GM12878 (cell line): ENCODE measurements at regions not wholly inside any gene's neighbourhood (a gene's known extent, or its start where the extent isn't known, plus 50 kb on each side); places are given as distances from the start of the nearest gene placed in this dataset.

Experiments used
- ATAC-seq: fragments of 200-7000 bp; cut with Tn5 transposase; 3 replicates; pipeline ENCODE4 v1.9.1; 2020; ENCODE audit warnings: mild to moderate bottlenecking, moderate library complexity
- BruUV-seq: library from RNA; stranded (reverse); fragments of 400-500 nt; replicated peaks from 2 replicates; lab custom pipeline; 2021; lab: Mats Ljungman, UMichigan
- CTCF ChIA-PET: fragments of 300-600 bp; sonication (Branson Sonifier 250); formaldehyde crosslinking; extraction: SDS; loops from one replicate; lab custom pipeline; 2021; ENCODE audit warnings: inconsistent platforms; lab: Yijun Ruan, JAX
- POLR2A ChIA-PET: fragments of 350-600 bp; formaldehyde crosslinking; extraction: SDS; loops from one replicate; lab custom pipeline; 2021; ENCODE audit warnings: inconsistent platforms; lab: Charles Lee
- RAD21 ChIA-PET: fragments of 300-600 bp; sonication (Branson Sonifier 250); formaldehyde crosslinking; loops from one replicate; lab custom pipeline; 2023; ENCODE audit warnings: antibody characterized with exemption; ENCODE audit not compliant: unreplicated experiment; lab: Charles Lee
- SMC1A ChIA-PET: fragments of 300-600 bp; sonication (Branson Sonifier 250); formaldehyde crosslinking; loops from one replicate; lab custom pipeline; 2023; ENCODE audit not compliant: unreplicated experiment, uncharacterized antibody; lab: Charles Lee
- DNase-seq: peaks from one replicate; pipeline ENCODE4 v3.0.0-alpha.2; 2011; ENCODE audit warnings: low read depth, low spot score
- FAIRE-seq: peaks from 3 replicates; lab custom pipeline; 2011; peaks lifted over from hg19 to GRCh38; lab: Jason Lieb, UNC
- H2AFZ ChIP-seq: 2 replicates; pipeline ENCODE4 v1.6.0; 2011; ENCODE audit warnings: low read depth, low read length, control low read depth; ENCODE audit not compliant: control insufficient read depth
- H3K27ac ChIP-seq: 2 replicates; pipeline ENCODE4 v1.5.1; 2011; ENCODE audit warnings: control low read depth; ENCODE audit not compliant: control insufficient read depth, insufficient read depth
- H3K27me3 ChIP-seq, 2 experiments: replicated peaks in 1 of 2; 2 replicates each; pipeline versions ENCODE4 v1.6.0 to v1.6.1; 2011; ENCODE audit warnings: low read length in 1 of 2; ENCODE audit not compliant: control insufficient read depth in 2 of 2, insufficient read depth in 2 of 2
- H3K36me3 ChIP-seq, 2 experiments: 2 replicates each; pipeline ENCODE4 v1.5.1; 2011; ENCODE audit warnings: low read length in 1 of 2; ENCODE audit not compliant: control insufficient read depth in 2 of 2, insufficient read depth in 2 of 2
- H3K4me1 ChIP-seq: 2 replicates; pipeline ENCODE4 v1.6.1; 2011; ENCODE audit warnings: mild to moderate bottlenecking, low read length, moderate library complexity, mixed read lengths; ENCODE audit not compliant: control insufficient read depth, insufficient read depth
- H3K4me2 ChIP-seq: 2 replicates; pipeline ENCODE4 v1.6.0; 2011; ENCODE audit warnings: control low read depth; ENCODE audit not compliant: control insufficient read depth, insufficient read depth
- H3K4me3 ChIP-seq: fragments of 200-600 bp; sonication (generic); 2 replicates; pipeline ENCODE4 v1.5.1; 2016
- H3K79me2 ChIP-seq: 2 replicates; pipeline ENCODE4 v1.6.0; 2011; ENCODE audit warnings: low read length; ENCODE audit not compliant: control insufficient read depth, insufficient read depth
- H3K9ac ChIP-seq: 2 replicates; pipeline ENCODE4 v1.8.0; 2011; ENCODE audit warnings: low read length, control low read depth, mixed read lengths; ENCODE audit not compliant: control insufficient read depth, insufficient read depth
- H3K9me3 ChIP-seq: replicated peaks from 3 replicates; pipeline ENCODE4 v1.5.1; 2011; ENCODE audit warnings: mild to moderate bottlenecking, low read length; ENCODE audit not compliant: control insufficient read depth, insufficient read depth
- H4K20me1 ChIP-seq: 2 replicates; pipeline ENCODE4 v1.6.0; 2011; ENCODE audit not compliant: control insufficient read depth, insufficient read depth
- EP300 ChIP-seq, 2 experiments: fragments of 150-350 bp in 1 of 2; IDR thresholded peaks; 2 replicates each; pipeline ENCODE4 v1.6.1; 2011 to 2012; ENCODE audit warnings: low read depth in 2 of 2, low read length in 2 of 2, borderline replicate concordance in 1 of 2, improper control_type of control experiment in 1 of 2, inconsistent platforms in 1 of 2; ENCODE audit not compliant: control insufficient read depth in 1 of 2
- IRF4 ChIP-seq: IDR thresholded peaks from 2 replicates; pipeline ENCODE4 v1.6.1; 2011; ENCODE audit warnings: low read depth, low read length
- JUNB ChIP-seq: IDR thresholded peaks from 2 replicates; pipeline ENCODE4 v1.6.1; 2016; ENCODE audit warnings: antibody characterized with exemption, mild to moderate bottlenecking
- KAT2A ChIP-seq: conservative IDR thresholded peaks from 2 replicates; pipeline ENCODE4 v1.6.1; 2011; ENCODE audit warnings: low read depth, low read length; ENCODE audit not compliant: control insufficient read depth
- MTA3 ChIP-seq: IDR thresholded peaks from 2 replicates; pipeline ENCODE4 v1.6.1; 2012; ENCODE audit warnings: low read length, inconsistent platforms, borderline replicate concordance
- MYB ChIP-seq: fragments of 150-350 bp; IDR thresholded peaks from 2 replicates; pipeline ENCODE4 v1.6.1; 2014; ENCODE audit warnings: mild to moderate bottlenecking, low read depth, low read length, borderline replicate concordance
- NBN ChIP-seq: fragments of 450-650 bp; IDR thresholded peaks from 2 replicates; pipeline ENCODE4 v1.6.1; 2016
- NFYB ChIP-seq: IDR thresholded peaks from 2 replicates; pipeline ENCODE4 v1.6.1; 2011; ENCODE audit warnings: low read depth, mild to moderate bottlenecking, low read length, improper control_type of control experiment, moderate library complexity; ENCODE audit not compliant: insufficient read depth
- PML ChIP-seq: IDR thresholded peaks from 2 replicates; pipeline ENCODE4 v1.6.1; 2012; ENCODE audit warnings: low read length, inconsistent platforms
- POLR2A ChIP-seq: IDR thresholded peaks from 2 replicates; pipeline ENCODE4 v1.6.1; 2011; ENCODE audit warnings: low read depth, mild to moderate bottlenecking, low read length
- RELA ChIP-seq: fragments of 450-650 bp; IDR thresholded peaks from 2 replicates; pipeline ENCODE4 v1.8.0; 2014; ENCODE audit warnings: borderline replicate concordance; ENCODE audit not compliant: partially characterized antibody
- SKIL ChIP-seq: fragments of 450-650 bp; IDR thresholded peaks from 2 replicates; pipeline ENCODE4 v1.6.1; 2017; ENCODE audit warnings: mild to moderate bottlenecking, low read depth, inconsistent platforms; ENCODE audit not compliant: poor library complexity, severe bottlenecking
- SPI1 ChIP-seq: IDR thresholded peaks from 2 replicates; pipeline ENCODE4 v1.6.1; 2011; ENCODE audit warnings: low read depth, mild to moderate bottlenecking, low read length, moderate library complexity, borderline replicate concordance; ENCODE audit not compliant: insufficient read depth
- ZSCAN29 ChIP-seq: fragments of 450-650 bp; IDR thresholded peaks from 2 replicates; pipeline ENCODE4 v1.6.1; 2017; ENCODE audit warnings: mild to moderate bottlenecking, moderate library complexity
- WGBS: methylation state at CpG from one replicate; pipeline ENCODE4 v1.1.6; 2016; ENCODE audit warnings: low lambda C conversion rate; ENCODE audit not compliant: insufficient replicate concordance, insufficient coverage; ENCODE audit errors: missing lambda C conversion rate; 5-methylcytosine and 5-hydroxymethylcytosine counted together
- in situ Hi-C: fragments of 300-500 bp; cut with MboI; formaldehyde crosslinking; loops from 9 replicates; pipeline ENCODE4 v1.14.3; 2018; ENCODE audit warnings: mixed read lengths
- intact Hi-C: fragments of 100-400 bp; cut with micrococcal nuclease; formaldehyde crosslinking; loops from one replicate; pipeline ENCODE4 v1.14.2; 2022; ENCODE audit not compliant: unreplicated experiment
- TF ChIP-seq, protein P1 (sequence below): IDR thresholded peaks from 2 replicates; pipeline ENCODE4 v1.6.1; 2012; ENCODE audit warnings: low read depth, low read length, improper control_type of control experiment

DNA sequence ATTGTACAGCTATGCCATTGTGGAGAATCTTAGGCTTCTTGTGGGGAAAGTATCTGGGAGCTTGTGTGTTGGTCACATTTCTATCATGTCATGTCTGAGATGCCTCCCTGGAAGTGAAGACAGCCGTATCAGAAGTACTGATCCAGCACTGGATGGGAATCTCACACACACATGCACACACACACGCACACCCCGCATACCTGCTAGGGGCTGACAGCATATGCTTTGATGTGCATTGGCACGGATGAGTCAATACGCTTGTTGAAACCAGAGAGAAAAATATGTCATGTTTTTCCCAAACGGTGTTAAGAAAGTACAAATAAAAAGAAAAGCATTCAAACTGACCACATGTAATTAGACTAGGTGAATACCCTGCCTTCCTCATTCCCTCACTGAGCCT is 260.8 kb downstream of the KTN1 start:
- ATAC-seq = no peak
- BruUV-seq = no TSS peak
- no peak overlapping the region for H3K27ac ChIP-seq
- H3K4me3 ChIP-seq = no peak overlapping the region
- no peaks in the 10 kb centered on the region for H3K4me1 ChIP-seq
- H3K27me3 ChIP-seq = no peaks in the 10 kb centered on the region
- H3K4me2 ChIP-seq = no peak overlapping the region
- no peaks in the 10 kb centered on the region for H3K36me3 ChIP-seq
- POLR2A ChIA-PET = no interaction called here
- H3K79me2 ChIP-seq = no peaks in the 10 kb centered on the region
- no peak overlapping the region for H3K9ac ChIP-seq
- H4K20me1 ChIP-seq = no peaks in the 10 kb centered on the region
- WGBS = 59% methylated on average over 6 of the region's 6 CpGs
- no peak for TF ChIP-seq MTA3
- no peak for TF ChIP-seq RELA
- no peak for TF ChIP-seq MYB
- no peak for TF ChIP-seq SPI1
- no peak for TF ChIP-seq ZSCAN29
- no peak for TF ChIP-seq PML
- TF ChIP-seq NBN = no peak
- TF ChIP-seq NFYB = no peak
- no peak for TF ChIP-seq POLR2A
- no peak for TF ChIP-seq IRF4
- TF ChIP-seq KAT2A = no peak
- TF ChIP-seq, protein P1, sequence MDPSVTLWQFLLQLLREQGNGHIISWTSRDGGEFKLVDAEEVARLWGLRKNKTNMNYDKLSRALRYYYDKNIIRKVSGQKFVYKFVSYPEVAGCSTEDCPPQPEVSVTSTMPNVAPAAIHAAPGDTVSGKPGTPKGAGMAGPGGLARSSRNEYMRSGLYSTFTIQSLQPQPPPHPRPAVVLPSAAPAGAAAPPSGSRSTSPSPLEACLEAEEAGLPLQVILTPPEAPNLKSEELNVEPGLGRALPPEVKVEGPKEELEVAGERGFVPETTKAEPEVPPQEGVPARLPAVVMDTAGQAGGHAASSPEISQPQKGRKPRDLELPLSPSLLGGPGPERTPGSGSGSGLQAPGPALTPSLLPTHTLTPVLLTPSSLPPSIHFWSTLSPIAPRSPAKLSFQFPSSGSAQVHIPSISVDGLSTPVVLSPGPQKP = no peak
- TF ChIP-seq EP300 (IDR thresholded peaks at IDR 0.05; ENCODE audit: borderline replicate concordance in 1 of 2, control insufficient read depth in 1 of 2, low read depth in 2 of 2, low read length in 2 of 2) = no peak
- no peak for TF ChIP-seq JUNB
- TF ChIP-seq SKIL = no peak
- TF ChIP-seq, all 136 proteins: peak for 0
- no peak for DNase-seq
- FAIRE-seq = no peak
- intact Hi-C loops = no loop called here
- no peak overlapping the region for H2AFZ ChIP-seq
- in situ Hi-C loops = no loop called here
- ChIA-PET SMC1A (no interaction called here), CTCF (no interaction called here), RAD21 (no interaction called here)
- H3K9me3 ChIP-seq = no peaks in the 10 kb centered on the region
